ENCODE measurements at regions not wholly inside any gene's neighbourhood (a gene's known extent, or its start where the extent isn't known, plus 50 kb on each side); places are given as distances from the start of the nearest gene placed in this dataset.

- TF ChIP-seq CTCF (IDR thresholded peaks at IDR 0.05): no peak
- no peak for TF ChIP-seq POLR2AphosphoS5 (IDR thresholded peaks at IDR 0.05)
- no peak for TF ChIP-seq POLR2A (IDR thresholded peaks at IDR 0.05)
Observed at GRCh38 chrX:7574325-7574724, 268.6 kb upstream of the VCX start.

Measured in prostate gland (tissue), 2 donors.